ENCODE measurements at regions not wholly inside any gene's neighbourhood (a gene's known extent, or its start where the extent isn't known, plus 50 kb on each side); places are given as distances from the start of the nearest gene placed in this dataset.

DNA sequence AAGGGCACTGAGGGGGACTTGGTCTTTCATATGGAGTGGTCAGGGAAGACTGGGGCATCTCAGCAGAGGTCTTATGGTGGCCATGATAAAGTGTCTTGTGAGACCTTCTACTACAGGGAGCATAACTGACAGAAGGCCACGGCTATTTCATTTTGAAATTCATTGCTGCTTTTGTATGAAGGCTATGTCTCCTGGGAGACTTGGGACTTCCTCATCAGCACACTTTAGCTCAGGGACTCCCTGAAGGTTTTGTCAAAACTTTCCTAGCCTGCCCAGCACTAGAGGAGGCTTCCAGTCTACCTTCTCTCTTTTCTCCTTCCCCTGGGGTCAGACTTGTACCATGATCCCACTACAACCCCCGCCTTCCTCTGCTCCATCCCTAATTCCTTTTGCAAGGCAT is 77.2 kb upstream of the RASGRF1 start:
- no peak for DNase-seq (ENCODE audit: low spot score)
- CTCF ChIA-PET, result interaction anchor here (0.6 kb wide), 1 partner anchor 15 kb away, joined by 3 read pairs; no protein-coding TSS in a partner anchor
- POLR2A ChIA-PET (ENCODE audit: low non-redundant PET), result no interaction called here
- no peak overlapping the region for H3K27ac ChIP-seq
- TF ChIP-seq, protein P1, sequence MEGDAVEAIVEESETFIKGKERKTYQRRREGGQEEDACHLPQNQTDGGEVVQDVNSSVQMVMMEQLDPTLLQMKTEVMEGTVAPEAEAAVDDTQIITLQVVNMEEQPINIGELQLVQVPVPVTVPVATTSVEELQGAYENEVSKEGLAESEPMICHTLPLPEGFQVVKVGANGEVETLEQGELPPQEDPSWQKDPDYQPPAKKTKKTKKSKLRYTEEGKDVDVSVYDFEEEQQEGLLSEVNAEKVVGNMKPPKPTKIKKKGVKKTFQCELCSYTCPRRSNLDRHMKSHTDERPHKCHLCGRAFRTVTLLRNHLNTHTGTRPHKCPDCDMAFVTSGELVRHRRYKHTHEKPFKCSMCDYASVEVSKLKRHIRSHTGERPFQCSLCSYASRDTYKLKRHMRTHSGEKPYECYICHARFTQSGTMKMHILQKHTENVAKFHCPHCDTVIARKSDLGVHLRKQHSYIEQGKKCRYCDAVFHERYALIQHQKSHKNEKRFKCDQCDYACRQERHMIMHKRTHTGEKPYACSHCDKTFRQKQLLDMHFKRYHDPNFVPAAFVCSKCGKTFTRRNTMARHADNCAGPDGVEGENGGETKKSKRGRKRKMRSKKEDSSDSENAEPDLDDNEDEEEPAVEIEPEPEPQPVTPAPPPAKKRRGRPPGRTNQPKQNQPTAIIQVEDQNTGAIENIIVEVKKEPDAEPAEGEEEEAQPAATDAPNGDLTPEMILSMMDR (conservative IDR thresholded peaks at IDR 0.05; ENCODE audit: low read depth), result no peak

DNA sequence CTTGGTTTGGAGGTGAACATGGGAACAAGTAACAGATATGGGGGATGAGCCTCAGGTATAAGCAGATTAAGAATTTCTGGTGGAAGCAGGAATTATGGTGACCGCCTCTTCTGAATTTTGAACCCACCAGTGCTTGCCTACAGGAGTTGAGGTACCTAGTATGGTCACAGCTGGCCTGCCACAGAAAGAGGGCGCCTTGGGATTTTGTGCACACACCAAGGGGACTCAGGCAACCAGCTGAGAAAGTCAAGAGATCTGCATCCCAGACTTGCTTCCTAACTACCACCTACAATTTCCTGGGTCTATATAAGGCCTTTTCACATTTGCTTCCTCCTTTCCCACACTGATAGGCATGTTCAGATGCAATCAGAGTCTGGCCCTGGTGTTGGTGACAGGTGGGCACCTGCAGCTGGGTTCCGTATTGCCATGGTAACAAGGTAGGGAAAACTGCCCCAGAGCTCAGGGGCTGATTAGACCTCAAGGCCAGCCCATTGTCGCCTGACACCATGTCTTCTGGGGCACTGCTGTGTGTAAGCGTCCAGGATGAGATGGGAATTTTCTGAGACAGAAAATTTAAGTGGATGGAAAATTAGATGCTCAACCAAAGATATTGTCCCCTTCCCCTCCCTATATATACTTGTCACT is 75.9 kb upstream of the RASGRF1 start:
- ChIA-PET CTCF (interaction anchor here (0.8 kb wide), 1 partner anchor 131 kb away, joined by 4 read pairs; no protein-coding TSS in a partner anchor), POLR2A (ENCODE audit: low non-redundant PET) (no interaction called here)
- no peak overlapping the region for H3K27ac ChIP-seq
- TF ChIP-seq, protein P1 (conservative IDR thresholded peaks at IDR 0.05; ENCODE audit: low read depth), result no peak
- no peak for DNase-seq (ENCODE audit: low spot score)

DNA sequence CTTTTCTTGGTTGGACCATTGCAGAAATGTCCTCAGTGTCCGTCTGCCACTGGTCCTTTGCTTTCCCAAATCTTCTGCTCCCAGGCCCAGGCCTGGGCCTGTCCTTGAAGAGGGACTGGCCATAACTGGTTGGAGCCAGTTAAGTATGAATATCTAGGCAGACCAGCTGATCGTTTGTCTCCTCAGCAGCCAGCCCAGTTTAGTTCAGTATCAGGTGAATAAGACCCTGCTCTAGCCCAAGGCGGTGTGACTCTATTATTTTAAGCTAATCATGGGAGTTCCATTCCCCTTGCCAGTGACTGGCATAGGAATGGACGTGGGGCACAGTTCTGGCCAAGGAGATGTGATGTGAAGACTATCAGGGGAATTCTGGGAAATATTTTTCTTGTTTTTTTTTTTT is 73.9 kb upstream of the RASGRF1 start:
- CTCF ChIA-PET, result no interaction called here
- no peak overlapping the region for H3K27ac ChIP-seq
- POLR2A ChIA-PET (ENCODE audit: low non-redundant PET), result no interaction called here
- DNase-seq (ENCODE audit: low spot score), result no peak
- TF ChIP-seq, protein P1 (conservative IDR thresholded peaks at IDR 0.05; ENCODE audit: low read depth), result no peak

DNA sequence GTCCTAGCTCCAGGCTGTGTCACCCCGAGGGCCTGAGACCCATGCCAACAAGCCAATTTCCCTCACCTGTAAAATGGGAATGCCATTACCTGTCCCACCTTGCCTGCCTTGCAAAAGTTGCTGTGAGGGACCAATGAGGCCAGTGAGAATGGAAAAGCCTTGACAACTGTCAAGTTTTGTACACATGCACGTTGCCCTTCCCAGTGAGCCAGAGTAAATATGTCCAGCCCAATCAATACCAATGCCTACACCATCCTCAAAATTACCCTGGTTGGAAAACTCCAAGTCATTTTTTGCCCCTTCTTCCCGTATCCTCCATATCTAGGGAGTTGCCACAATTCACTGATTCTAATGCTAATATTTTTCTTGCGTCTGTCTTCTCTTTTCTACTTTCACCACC is 73.5 kb upstream of the RASGRF1 start:
- POLR2A ChIA-PET (ENCODE audit: low non-redundant PET), result no interaction called here
- CTCF ChIA-PET, result no interaction called here
- H3K27ac ChIP-seq, result no peak overlapping the region
- no peak for DNase-seq (ENCODE audit: low spot score)
- TF ChIP-seq, protein P1 (conservative IDR thresholded peaks at IDR 0.05; ENCODE audit: low read depth), result no peak

DNA sequence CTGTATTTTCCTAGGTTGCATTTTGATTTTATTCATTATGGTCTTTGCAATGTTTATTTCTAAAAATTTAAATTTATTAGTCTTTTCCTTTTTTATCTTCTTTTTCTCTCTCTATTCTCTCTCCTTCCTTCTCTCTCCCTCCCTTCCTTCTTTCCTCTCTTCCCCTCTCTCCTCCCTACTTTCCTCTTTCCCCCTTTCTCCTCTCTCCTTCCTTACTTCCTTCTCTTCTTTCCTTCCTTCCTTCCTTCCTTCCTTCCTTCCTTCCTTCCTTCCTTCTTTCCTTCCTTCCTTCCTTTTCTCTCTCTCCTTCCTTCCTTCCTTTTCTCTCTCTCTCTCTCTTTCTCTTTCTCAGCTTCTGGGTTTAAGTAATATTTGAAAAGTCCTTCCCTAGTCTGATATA is 72.8 kb upstream of the RASGRF1 start:
- TF ChIP-seq, protein P1 (conservative IDR thresholded peaks at IDR 0.05; ENCODE audit: low read depth), result no peak
- CTCF ChIA-PET, result no interaction called here
- no peak overlapping the region for H3K27ac ChIP-seq
- DNase-seq (ENCODE audit: low spot score), result no peak
- POLR2A ChIA-PET (ENCODE audit: low non-redundant PET), result no interaction called here

DNA sequence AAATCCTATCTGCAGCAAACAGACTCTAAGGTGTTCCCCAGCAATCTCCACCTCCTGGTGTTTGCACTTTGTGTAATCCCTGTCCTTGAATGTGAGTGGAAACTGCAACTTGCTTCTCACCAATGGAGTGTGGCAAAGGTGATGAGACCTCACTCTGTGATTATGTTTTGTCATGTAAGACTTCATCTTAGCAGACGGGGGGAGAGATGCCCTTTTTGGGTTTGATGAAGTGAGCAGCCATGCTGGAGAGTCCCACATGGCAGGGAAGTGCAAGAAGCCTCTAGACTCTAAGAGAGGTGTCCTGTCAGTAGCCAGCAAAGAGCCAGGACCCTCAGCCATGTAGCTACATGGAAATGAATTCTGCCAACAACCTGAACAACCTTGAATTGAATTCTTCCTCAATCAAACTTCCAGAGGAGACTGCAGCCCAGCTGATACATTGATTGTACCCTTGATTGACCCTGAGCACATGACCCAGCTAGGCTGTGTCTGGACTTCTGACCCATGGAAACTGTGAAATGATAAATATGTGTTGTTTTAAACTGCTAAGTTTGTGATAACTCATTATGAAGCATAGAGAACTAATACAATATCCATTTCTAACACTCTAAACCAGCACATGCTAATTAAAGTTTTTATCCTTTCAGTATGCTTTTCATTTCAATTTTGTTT is 71.4 kb upstream of the RASGRF1 start:
- no peak overlapping the region for H3K27ac ChIP-seq
- TF ChIP-seq, protein P1 (conservative IDR thresholded peaks at IDR 0.05; ENCODE audit: low read depth), result no peak
- CTCF ChIA-PET, result no interaction called here
- POLR2A ChIA-PET (ENCODE audit: low non-redundant PET), result no interaction called here
- DNase-seq (ENCODE audit: low spot score), result no peak
